HK-2 (cell line): ENCODE measurements at regions not wholly inside any gene's neighbourhood (a gene's known extent, or its start where the extent isn't known, plus 50 kb on each side); places are given as distances from the start of the nearest gene placed in this dataset.

Source experiments
- DNase-seq: peaks from one replicate; pipeline ENCODE4 v3.0.0-alpha.2; 2018; ENCODE audit not compliant: unreplicated experiment

GRCh38 chr11:134479206-134480135 lies 67.4 kb upstream of the B3GAT1 start:
- DNase-seq = no peak

GRCh38 chr11:134478611-134479010 lies 66.6 kb upstream of the B3GAT1 start:
- DNase-seq = no peak

GRCh38 chr11:134478176-134478575 lies 66.1 kb upstream of the B3GAT1 start:
- no peak for DNase-seq

GRCh38 chr11:134477486-134477885 lies 65.4 kb upstream of the B3GAT1 start:
- DNase-seq = no peak

- DNase-seq = peak; percentile 13
Measured at GRCh38 chr11:134476435-134477021, 64.5 kb upstream of the B3GAT1 start.

- no peak for DNase-seq
Measured at GRCh38 chr11:134475951-134476350, 63.9 kb upstream of the B3GAT1 start.

- no peak for DNase-seq
Measured at GRCh38 chr11:134474942-134475341, 62.9 kb upstream of the B3GAT1 start.

GRCh38 chr11:134474070-134474860 lies 62.2 kb upstream of the B3GAT1 start:
- DNase-seq = no peak

- no peak for DNase-seq
Measured at GRCh38 chr11:134471716-134472455, 59.8 kb upstream of the B3GAT1 start.

- no peak for DNase-seq
Measured at GRCh38 chr11:134471087-134471715, 59.2 kb upstream of the B3GAT1 start.

- DNase-seq = no peak
Measured at GRCh38 chr11:134470238-134470637, 58.2 kb upstream of the B3GAT1 start.

GRCh38 chr11:134469627-134470026 lies 57.6 kb upstream of the B3GAT1 start:
- DNase-seq = no peak

- DNase-seq = no peak
Measured at GRCh38 chr11:134468796-134469195, 56.8 kb upstream of the B3GAT1 start.

GRCh38 chr11:134468081-134468668 lies 56.1 kb upstream of the B3GAT1 start:
- no peak for DNase-seq

GRCh38 chr11:134466610-134467567 lies 54.8 kb upstream of the B3GAT1 start:
- DNase-seq = no peak

- no peak for DNase-seq
Measured at GRCh38 chr11:134466156-134466555, 54.1 kb upstream of the B3GAT1 start.

GRCh38 chr11:134464981-134465730 lies 53.1 kb upstream of the B3GAT1 start:
- no peak for DNase-seq

GRCh38 chr11:134464196-134464595 lies 52.2 kb upstream of the B3GAT1 start:
- no peak for DNase-seq

- DNase-seq = no peak
Measured at GRCh38 chr11:134463716-134464115, 51.7 kb upstream of the B3GAT1 start.
